Endothelial cell of umbilical vein (primary cell): ENCODE measurements at regions not wholly inside any gene's neighbourhood (a gene's known extent, or its start where the extent isn't known, plus 50 kb on each side); places are given as distances from the start of the nearest gene placed in this dataset.

Experiments
- CTCF ChIP-seq, 2 donors: IDR thresholded peaks; 1 replicate in 1 of 2; 2 replicates in 1 of 2; pipeline ENCODE4 v1.5.1; 2011; ENCODE audit warnings: low read length in 2 of 2, mild to moderate bottlenecking in 2 of 2, moderate library complexity in 2 of 2, control low read depth in 1 of 2, inconsistent platforms in 1 of 2, low read depth in 1 of 2; ENCODE audit not compliant: insufficient read depth in 1 of 2; ENCODE audit errors: extremely low read depth in 1 of 2
- EZH2 ChIP-seq: IDR thresholded peaks from 2 replicates; pipeline ENCODE4 v1.6.1; 2012; ENCODE audit warnings: borderline replicate concordance, low read depth, mild to moderate bottlenecking, moderate library complexity, low read length, inconsistent platforms; ENCODE audit not compliant: severe bottlenecking
- MAX ChIP-seq: IDR thresholded peaks from 2 replicates; pipeline ENCODE4 v1.6.1; 2011; ENCODE audit not compliant: insufficient read depth, insufficient read length
- MYC ChIP-seq: IDR thresholded peaks from one replicate; pipeline ENCODE4 v1.6.1; 2011; ENCODE audit warnings: mild to moderate bottlenecking, low read depth, low read length
- POLR2A ChIP-seq: IDR thresholded peaks from 2 replicates; pipeline ENCODE4 v1.6.1; 2012; ENCODE audit warnings: low read depth, mild to moderate bottlenecking, control low read depth, low read length
- POLR2AphosphoS5 ChIP-seq: IDR thresholded peaks from 2 replicates; pipeline ENCODE4 v1.6.1; 2012; ENCODE audit warnings: low read depth, mild to moderate bottlenecking, control low read depth, low read length, moderate library complexity; ENCODE audit not compliant: insufficient read depth

- no peak for TF ChIP-seq POLR2A
- TF ChIP-seq CTCF (IDR thresholded peaks at IDR 0.05; ENCODE audit: extremely low read depth in 1 of 2, insufficient read depth in 1 of 2, low read depth in 1 of 2, low read length in 2 of 2), result no peak
- no peak for TF ChIP-seq EZH2
- TF ChIP-seq POLR2AphosphoS5, result no peak
- TF ChIP-seq MYC, result no peak
- no peak for TF ChIP-seq MAX
Observed at GRCh38 chr12:58795825-58796224, 124.5 kb downstream of the LRIG3 start.
